MV-4-11 (cell line): ENCODE measurements at regions not wholly inside any gene's neighbourhood (a gene's known extent, or its start where the extent isn't known, plus 50 kb on each side); places are given as distances from the start of the nearest gene placed in this dataset.

ENCODE experiments used
- DNase-seq: peaks from one replicate; lab custom pipeline; 2025; lab: John Stamatoyannopoulos, UW

GRCh38 chr5:15206133-15206532 is 293.8 kb upstream of the FBXL7 start:
- no peak for DNase-seq

GRCh38 chr5:15203376-15203775 is 296.6 kb upstream of the FBXL7 start:
- DNase-seq = no peak

GRCh38 chr5:15191012-15191411 is 309.0 kb upstream of the FBXL7 start:
- no peak for DNase-seq

GRCh38 chr5:15183520-15183919 is 311.9 kb upstream of the ANKH start:
- DNase-seq = no peak

- DNase-seq = no peak
Observed at GRCh38 chr5:15170173-15170572, 298.6 kb upstream of the ANKH start.

- DNase-seq = no peak
Observed at GRCh38 chr5:15168358-15168757, 296.8 kb upstream of the ANKH start.

GRCh38 chr5:15160091-15160490 is 288.5 kb upstream of the ANKH start:
- no peak for DNase-seq

- DNase-seq = no peak
Observed at GRCh38 chr5:15159606-15160005, 288.0 kb upstream of the ANKH start.

- DNase-seq = no peak
Observed at GRCh38 chr5:15142458-15142857, 270.9 kb upstream of the ANKH start.

GRCh38 chr5:15137414-15137813 is 265.8 kb upstream of the ANKH start:
- DNase-seq = no peak

GRCh38 chr5:15135661-15136060 is 264.1 kb upstream of the ANKH start:
- DNase-seq = no peak

GRCh38 chr5:15133456-15133965 is 261.9 kb upstream of the ANKH start:
- DNase-seq = no peak

- no peak for DNase-seq
Observed at GRCh38 chr5:15132816-15133405, 261.3 kb upstream of the ANKH start.

- no peak for DNase-seq
Observed at GRCh38 chr5:15131909-15132308, 260.3 kb upstream of the ANKH start.

- no peak for DNase-seq
Observed at GRCh38 chr5:15124871-15125568, 253.4 kb upstream of the ANKH start.

GRCh38 chr5:15124461-15124860 is 252.9 kb upstream of the ANKH start:
- DNase-seq = no peak

- DNase-seq = no peak
Observed at GRCh38 chr5:15117688-15118087, 246.1 kb upstream of the ANKH start.

- no peak for DNase-seq
Observed at GRCh38 chr5:15116996-15117395, 245.4 kb upstream of the ANKH start.

- DNase-seq = no peak
Observed at GRCh38 chr5:15106530-15107283, 235.1 kb upstream of the ANKH start.

- DNase-seq = peak; percentile 13
Observed at GRCh38 chr5:15105799-15106393, 234.3 kb upstream of the ANKH start.

- DNase-seq = no peak
Observed at GRCh38 chr5:15103864-15104263, 232.3 kb upstream of the ANKH start.

GRCh38 chr5:15103130-15103529 is 231.6 kb upstream of the ANKH start:
- no peak for DNase-seq

GRCh38 chr5:15097552-15097951 is 226.0 kb upstream of the ANKH start:
- DNase-seq = no peak
